Jurkat, Clone E6-1 (cell line): ENCODE measurements at regions not wholly inside any gene's neighbourhood (a gene's known extent, or its start where the extent isn't known, plus 50 kb on each side); places are given as distances from the start of the nearest gene placed in this dataset.
"Not testable (repeated sequence)": the region's sequence is repeated elsewhere in the genome, so short reads cannot be mapped to it uniquely, and the experiment has no call there.

Source experiments
- DNase-seq: peaks from one replicate; pipeline ENCODE4 v3.0.0-alpha.2; 2011; ENCODE audit warnings: low read depth, low spot score
- H3K4me3 ChIP-seq: 2 replicates; pipeline ENCODE4 v1.5.1; 2011; ENCODE audit warnings: mild to moderate bottlenecking, low read length, control low read depth, moderate library complexity

DNA sequence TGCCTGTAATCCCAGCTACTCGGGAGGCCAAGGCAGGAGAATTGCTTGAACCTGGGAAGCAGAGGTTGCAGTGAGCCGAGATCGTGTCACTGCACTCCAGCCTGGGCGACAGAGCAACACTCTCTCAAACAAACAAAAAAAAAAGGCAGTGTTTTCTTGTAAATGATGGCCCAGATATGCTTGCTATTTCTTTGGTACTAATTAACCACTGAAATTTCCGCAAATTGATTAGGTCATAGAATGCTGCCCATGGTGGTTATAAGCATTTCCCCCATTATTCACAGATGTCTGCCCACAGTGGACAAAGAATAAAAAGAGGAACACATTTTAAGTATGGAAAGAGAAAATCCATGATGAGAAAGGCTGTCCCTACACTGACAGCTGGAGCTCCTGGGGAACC lies 49.9 kb upstream of the DAAM1 start:
- not testable (repeated sequence) for H3K4me3 ChIP-seq, DNase-seq
